Loucy (cell line): ENCODE measurements at regions not wholly inside any gene's neighbourhood (a gene's known extent, or its start where the extent isn't known, plus 50 kb on each side); places are given as distances from the start of the nearest gene placed in this dataset.

Experiments used
- H2AFZ ChIP-seq: fragments of 200-600 bp; sonication (generic); 2 replicates; pipeline ENCODE4 v1.6.0; 2016; ENCODE audit warnings: antibody characterized with exemption, mild to moderate bottlenecking, low read length, moderate library complexity
- H3F3A ChIP-seq: fragments of 200-600 bp; 2 replicates; pipeline ENCODE4 v1.6.0; 2016; ENCODE audit warnings: antibody characterized with exemption, low read depth, mild to moderate bottlenecking
- H3K27me3 ChIP-seq: fragments of 200-600 bp; sonication (generic); 2 replicates; pipeline ENCODE4 v1.6.1; 2014; ENCODE audit warnings: low read length, mild to moderate bottlenecking; ENCODE audit not compliant: insufficient read depth, poor library complexity, severe bottlenecking
- H3K36me3 ChIP-seq: fragments of 200-600 bp; sonication (generic); 2 replicates; pipeline ENCODE4 v1.6.1; 2016; ENCODE audit warnings: low read length; ENCODE audit not compliant: insufficient read depth
- H3K4me1 ChIP-seq: fragments of 200-600 bp; sonication (generic); 2 replicates; pipeline ENCODE4 v1.5.1; 2014; ENCODE audit warnings: low read length, mild to moderate bottlenecking; ENCODE audit not compliant: insufficient read depth, poor library complexity, severe bottlenecking
- H3K4me2 ChIP-seq: fragments of 200-600 bp; sonication (generic); 2 replicates; pipeline ENCODE4 v1.6.0; 2014; ENCODE audit warnings: antibody characterized with exemption, low read length, low read depth, mild to moderate bottlenecking; ENCODE audit not compliant: poor library complexity, severe bottlenecking
- H3K4me3 ChIP-seq: fragments of 200-600 bp; sonication (generic); 2 replicates; pipeline ENCODE4 v1.5.1; 2014; ENCODE audit warnings: low read length, mild to moderate bottlenecking, mixed read lengths; ENCODE audit not compliant: poor library complexity, severe bottlenecking
- H3K79me2 ChIP-seq: fragments of 200-600 bp; sonication (generic); 2 replicates; pipeline ENCODE4 v1.6.1; 2014; ENCODE audit warnings: low read length; ENCODE audit not compliant: insufficient read depth
- H3K9ac ChIP-seq: fragments of 200-600 bp; sonication (generic); 2 replicates; pipeline ENCODE4 v1.6.0; 2014; ENCODE audit warnings: mild to moderate bottlenecking, low read depth, low read length, moderate library complexity; ENCODE audit not compliant: poor library complexity, severe bottlenecking
- H3K9me2 ChIP-seq: fragments of 200-600 bp; sonication (generic); replicated peaks from 2 replicates; pipeline ENCODE4 v1.6.1; 2016; ENCODE audit warnings: low read depth, low read length, mixed read lengths
- H3K9me3 ChIP-seq: fragments of 200-600 bp; sonication (generic); 2 replicates; pipeline ENCODE4 v1.6.1; 2014; ENCODE audit warnings: mild to moderate bottlenecking, antibody characterized with exemption, low read length, low read depth; ENCODE audit not compliant: insufficient read depth
- H4K20me1 ChIP-seq: fragments of 200-600 bp; sonication (generic); 2 replicates; pipeline ENCODE4 v1.6.0; 2014; ENCODE audit warnings: antibody characterized with exemption, low read length, mild to moderate bottlenecking; ENCODE audit not compliant: insufficient read depth, poor library complexity, severe bottlenecking
- CTCF ChIP-seq: fragments of 200-600 bp; sonication (generic); conservative IDR thresholded peaks from 2 replicates; pipeline ENCODE4 v1.5.1; 2014; ENCODE audit warnings: mild to moderate bottlenecking, antibody characterized with exemption, low read length
- EZH2phosphoT487 ChIP-seq: fragments of 200-600 bp; IDR thresholded peaks from 2 replicates; pipeline ENCODE4 v1.6.1; 2018; ENCODE audit warnings: antibody characterized with exemption, mild to moderate bottlenecking, moderate library complexity, borderline replicate concordance

GRCh38 chr6:27806981-27807440, 105.2 kb downstream of the OR2B2 start:
- H4K20me1 ChIP-seq, result no peaks in the 10 kb centered on the region
- H3K79me2 ChIP-seq, result peaks cover 13% of the 10 kb centered on the region; the same call in 1 of the 2 replicates
- no peaks in the 10 kb centered on the region for H3K36me3 ChIP-seq
- H2AFZ ChIP-seq, result no peak overlapping the region
- peaks cover 13% of the 10 kb centered on the region for H3F3A ChIP-seq
- H3K9me2 ChIP-seq, result no peaks in the 10 kb centered on the region
- peaks cover 39% of the 10 kb centered on the region for H3K4me1 ChIP-seq
- no peaks in the 10 kb centered on the region for H3K9me3 ChIP-seq
- H3K4me2 ChIP-seq, result peak overlapping the region; percentile 75
- TF ChIP-seq EZH2phosphoT487 (no peak), CTCF (peak; percentile 30)
- H3K4me3 ChIP-seq, result peak overlapping the region; percentile 73
- H3K9ac ChIP-seq, result peak overlapping the region; percentile 89
- no peaks in the 10 kb centered on the region for H3K27me3 ChIP-seq

GRCh38 chr6:27805347-27805746, 106.8 kb downstream of the OR2B2 start:
- no peak overlapping the region for H3K9ac ChIP-seq
- H4K20me1 ChIP-seq, result no peaks in the 10 kb centered on the region
- H3F3A ChIP-seq, result peaks cover 8% of the 10 kb centered on the region
- peaks cover 32% of the 10 kb centered on the region for H3K4me1 ChIP-seq
- H3K27me3 ChIP-seq, result no peaks in the 10 kb centered on the region
- H3K4me2 ChIP-seq, result no peak overlapping the region
- H3K9me2 ChIP-seq, result no peaks in the 10 kb centered on the region
- no peaks in the 10 kb centered on the region for H3K36me3 ChIP-seq
- H3K9me3 ChIP-seq, result no peaks in the 10 kb centered on the region
- H2AFZ ChIP-seq, result no peak overlapping the region
- H3K79me2 ChIP-seq, result 0 out of 2 replicates have a peak, but pooled peaks cover under 1% of the 10 kb centered on the region
- H3K4me3 ChIP-seq, result no peak overlapping the region
- no peak for TF ChIP-seq EZH2phosphoT487
- TF ChIP-seq CTCF, result no peak

- Histone ChIP-seq H3K4me1 (peaks cover 32% of the 10 kb centered on the region), H3K4me2 (no peak overlapping the region), H4K20me1 (no peaks in the 10 kb centered on the region), H3K79me2 (no peaks in the 10 kb centered on the region), H3F3A (peaks cover 8% of the 10 kb centered on the region), H3K9me2 (no peaks in the 10 kb centered on the region), H3K27me3 (no peaks in the 10 kb centered on the region), H3K36me3 (no peaks in the 10 kb centered on the region), H3K9ac (no peak overlapping the region), H2AFZ (no peak overlapping the region), H3K4me3 (no peak overlapping the region), H3K9me3 (no peaks in the 10 kb centered on the region)
- TF ChIP-seq EZH2phosphoT487, result no peak
- no peak for TF ChIP-seq CTCF
Observed at GRCh38 chr6:27804851-27805250, 107.3 kb downstream of the OR2B2 start.
